HG02885 (cell line): ENCODE measurements at regions not wholly inside any gene's neighbourhood (a gene's known extent, or its start where the extent isn't known, plus 50 kb on each side); places are given as distances from the start of the nearest gene placed in this dataset.
"Not testable (repeated sequence)": the region's sequence is repeated elsewhere in the genome, so short reads cannot be mapped to it uniquely, and the experiment has no call there.

Source experiments
- ATAC-seq: cut with Tn5 transposase; IDR thresholded peaks from one replicate; pipeline ENCODE4 v1.9.1; 2021; ENCODE audit warnings: mild to moderate bottlenecking; ENCODE audit not compliant: unreplicated experiment, poor library complexity

GRCh38 chr2:111584540-111584939 lies 299.5 kb downstream of the ANAPC1 start:
- not testable (repeated sequence) for ATAC-seq

- ATAC-seq, result not testable (repeated sequence)
Measured at GRCh38 chr2:111584950-111585349, 299.0 kb downstream of the ANAPC1 start.

- not testable (repeated sequence) for ATAC-seq
Measured at GRCh38 chr2:111586014-111586413, 298.0 kb downstream of the ANAPC1 start.

GRCh38 chr2:111595072-111595471 lies 288.9 kb downstream of the ANAPC1 start:
- ATAC-seq, result not testable (repeated sequence)

- not testable (repeated sequence) for ATAC-seq
Measured at GRCh38 chr2:111596808-111597705, 286.9 kb downstream of the ANAPC1 start.

- not testable (repeated sequence) for ATAC-seq
Measured at GRCh38 chr2:111598944-111599343, 285.0 kb downstream of the ANAPC1 start.

- not testable (repeated sequence) for ATAC-seq
Measured at GRCh38 chr2:111602259-111602658, 281.7 kb downstream of the ANAPC1 start.

- ATAC-seq, result not testable (repeated sequence)
Measured at GRCh38 chr2:111605798-111606197, 278.2 kb downstream of the ANAPC1 start.

GRCh38 chr2:111606632-111607031 lies 277.4 kb downstream of the ANAPC1 start:
- not testable (repeated sequence) for ATAC-seq

GRCh38 chr2:111609146-111609844 lies 274.7 kb downstream of the ANAPC1 start:
- not testable (repeated sequence) for ATAC-seq

GRCh38 chr2:111610035-111610434 lies 274.0 kb downstream of the ANAPC1 start:
- ATAC-seq, result not testable (repeated sequence)

GRCh38 chr2:111616651-111617218 lies 267.3 kb downstream of the ANAPC1 start:
- no peak for ATAC-seq

GRCh38 chr2:111617299-111618225 lies 266.4 kb downstream of the ANAPC1 start:
- no peak for ATAC-seq

- no peak for ATAC-seq
Measured at GRCh38 chr2:111618226-111618977, 265.6 kb downstream of the ANAPC1 start.

- no peak for ATAC-seq
Measured at GRCh38 chr2:111618978-111619902, 264.8 kb downstream of the ANAPC1 start.

GRCh38 chr2:111620281-111620680 lies 263.7 kb downstream of the ANAPC1 start:
- ATAC-seq, result no peak

GRCh38 chr2:111622859-111623258 lies 261.1 kb downstream of the ANAPC1 start:
- no peak for ATAC-seq

- no peak for ATAC-seq
Measured at GRCh38 chr2:111623380-111623779, 260.6 kb downstream of the ANAPC1 start.
